Fibroblast of the aortic adventitia (primary cell): ENCODE measurements at regions not wholly inside any gene's neighbourhood (a gene's known extent, or its start where the extent isn't known, plus 50 kb on each side); places are given as distances from the start of the nearest gene placed in this dataset.
"Not testable (repeated sequence)": the region's sequence is repeated elsewhere in the genome, so short reads cannot be mapped to it uniquely, and the experiment has no call there.

Experiments
- DNase-seq: peaks from one replicate; pipeline ENCODE4 v3.0.0-alpha.2; 2010; ENCODE audit warnings: low read depth
- H3K4me3 ChIP-seq: 2 replicates; pipeline ENCODE4 v1.5.1; 2011; ENCODE audit warnings: low read depth, mild to moderate bottlenecking, control low read depth, low read length, moderate library complexity
- TF ChIP-seq, protein P1 (sequence below): IDR thresholded peaks from 2 replicates; pipeline ENCODE4 v1.5.1; 2011; ENCODE audit warnings: mild to moderate bottlenecking, low read length, control low read depth, inconsistent platforms; ENCODE audit not compliant: insufficient read depth

DNA sequence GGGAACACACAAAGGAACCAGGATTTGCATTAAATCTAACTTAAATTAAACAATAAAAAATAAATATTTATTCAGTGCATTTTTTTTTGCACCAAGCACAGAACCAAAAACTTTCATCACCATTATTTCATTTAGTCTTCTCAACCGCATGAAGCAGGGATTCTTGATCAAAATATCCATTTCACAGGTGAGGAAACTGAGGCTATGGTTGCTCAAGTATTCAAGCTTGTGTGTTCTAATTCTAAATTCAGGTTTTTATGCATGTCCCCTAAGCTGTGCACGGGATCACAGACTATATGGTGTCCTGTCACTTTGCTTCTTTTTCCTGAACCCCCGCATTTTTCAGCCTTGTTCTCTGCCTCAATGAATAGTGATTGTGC, 64.3 kb upstream of the BCL6 start:
- TF ChIP-seq, protein P1, sequence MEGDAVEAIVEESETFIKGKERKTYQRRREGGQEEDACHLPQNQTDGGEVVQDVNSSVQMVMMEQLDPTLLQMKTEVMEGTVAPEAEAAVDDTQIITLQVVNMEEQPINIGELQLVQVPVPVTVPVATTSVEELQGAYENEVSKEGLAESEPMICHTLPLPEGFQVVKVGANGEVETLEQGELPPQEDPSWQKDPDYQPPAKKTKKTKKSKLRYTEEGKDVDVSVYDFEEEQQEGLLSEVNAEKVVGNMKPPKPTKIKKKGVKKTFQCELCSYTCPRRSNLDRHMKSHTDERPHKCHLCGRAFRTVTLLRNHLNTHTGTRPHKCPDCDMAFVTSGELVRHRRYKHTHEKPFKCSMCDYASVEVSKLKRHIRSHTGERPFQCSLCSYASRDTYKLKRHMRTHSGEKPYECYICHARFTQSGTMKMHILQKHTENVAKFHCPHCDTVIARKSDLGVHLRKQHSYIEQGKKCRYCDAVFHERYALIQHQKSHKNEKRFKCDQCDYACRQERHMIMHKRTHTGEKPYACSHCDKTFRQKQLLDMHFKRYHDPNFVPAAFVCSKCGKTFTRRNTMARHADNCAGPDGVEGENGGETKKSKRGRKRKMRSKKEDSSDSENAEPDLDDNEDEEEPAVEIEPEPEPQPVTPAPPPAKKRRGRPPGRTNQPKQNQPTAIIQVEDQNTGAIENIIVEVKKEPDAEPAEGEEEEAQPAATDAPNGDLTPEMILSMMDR, result no peak
- DNase-seq, result no peak
- H3K4me3 ChIP-seq, result no peak overlapping the region

DNA sequence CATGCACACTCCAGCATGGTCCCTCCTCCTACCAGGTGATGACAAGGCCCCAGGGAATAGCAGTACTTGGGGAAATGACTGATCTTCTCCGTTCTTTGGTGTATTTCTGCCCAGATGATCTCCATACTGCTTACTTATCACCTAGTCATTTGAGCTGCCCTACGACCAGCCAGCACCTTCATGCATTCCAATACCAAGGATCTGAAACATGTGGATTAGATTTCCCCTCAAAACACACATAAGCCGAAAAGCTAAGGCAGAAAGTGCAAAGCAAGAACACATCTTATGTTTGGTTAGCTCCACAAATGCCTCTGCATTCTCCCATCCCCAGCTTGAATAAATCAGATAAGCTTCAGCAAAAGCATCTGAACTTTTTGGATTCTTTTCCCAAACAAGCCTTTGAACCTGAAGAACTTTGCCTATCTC, 64.8 kb upstream of the BCL6 start:
- TF ChIP-seq, protein P1, result no peak
- no peak overlapping the region for H3K4me3 ChIP-seq
- DNase-seq, result peak; percentile 31

DNA sequence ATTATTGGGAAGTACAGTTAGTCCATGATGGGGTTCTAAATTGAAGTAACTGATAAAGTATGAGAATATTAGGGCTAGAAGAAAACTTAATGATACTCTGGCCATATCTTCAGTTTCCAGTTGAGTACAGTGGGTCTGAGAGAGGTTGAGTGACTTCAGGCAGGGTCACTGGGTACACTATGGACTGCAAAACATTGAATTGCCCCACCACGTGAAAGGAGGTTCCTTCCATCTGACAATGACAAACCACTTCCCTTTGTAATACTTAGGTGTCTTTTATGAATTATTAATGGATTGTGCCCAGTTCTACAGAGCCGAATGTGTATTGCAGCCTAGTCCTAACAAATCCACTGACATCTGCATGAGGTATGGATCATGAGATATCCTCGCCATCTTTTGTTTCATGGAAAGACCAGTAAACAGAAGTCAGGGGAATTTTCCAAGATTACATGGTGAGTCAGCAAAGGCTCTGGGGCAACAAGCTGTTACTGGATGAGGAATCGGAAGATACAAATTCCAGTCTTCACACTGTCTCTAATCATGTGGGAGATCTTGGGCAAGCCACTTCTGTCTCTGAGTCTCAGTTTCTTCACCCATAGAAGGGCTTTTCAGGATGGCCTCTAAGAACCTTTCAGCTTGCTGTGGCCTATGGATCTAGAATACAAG, 66.5 kb upstream of the BCL6 start:
- DNase-seq, result peak; percentile 83
- TF ChIP-seq, protein P1, result no peak
- H3K4me3 ChIP-seq, result no peak overlapping the region

DNA sequence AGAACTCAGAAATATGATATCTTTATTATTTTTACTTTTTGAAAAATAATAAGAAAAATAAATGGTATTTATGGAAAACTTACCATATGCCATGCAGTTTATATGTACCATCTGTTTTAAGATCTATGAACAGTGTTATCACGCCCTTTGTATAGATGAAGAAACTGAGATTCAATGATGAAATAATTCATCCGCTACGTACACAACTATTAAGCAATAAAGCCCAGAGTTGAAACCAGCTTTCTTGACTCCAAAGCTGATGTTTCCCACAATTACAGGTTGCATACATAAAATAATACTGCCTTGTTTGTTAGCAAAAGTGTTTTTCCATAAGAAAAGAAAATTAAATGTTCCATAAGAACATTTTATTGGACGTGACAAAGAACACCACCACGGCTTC, 67.2 kb upstream of the BCL6 start:
- DNase-seq, result no peak
- H3K4me3 ChIP-seq, result no peak overlapping the region
- TF ChIP-seq, protein P1, result no peak

DNA sequence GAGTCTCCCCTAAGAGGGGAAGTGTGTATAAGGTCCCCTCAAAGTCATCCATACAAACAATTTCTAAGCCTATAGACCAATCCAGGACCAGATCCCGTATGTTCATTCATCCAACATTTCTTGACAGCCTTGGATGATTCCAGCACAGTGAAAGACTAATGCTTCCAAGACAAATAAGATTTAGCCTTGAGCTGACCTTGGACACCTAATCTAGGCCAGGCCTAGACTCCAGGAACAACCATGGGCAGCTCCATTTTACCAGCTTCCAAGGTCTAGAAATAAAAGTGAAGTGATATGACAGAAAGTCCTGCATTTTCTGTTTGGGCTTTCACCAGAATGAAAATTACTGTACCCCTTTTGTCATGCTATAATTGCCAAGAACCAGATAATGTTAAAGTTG, 67.9 kb upstream of the BCL6 start:
- TF ChIP-seq, protein P1, result no peak
- H3K4me3 ChIP-seq, result no peak overlapping the region
- DNase-seq, result no peak

DNA sequence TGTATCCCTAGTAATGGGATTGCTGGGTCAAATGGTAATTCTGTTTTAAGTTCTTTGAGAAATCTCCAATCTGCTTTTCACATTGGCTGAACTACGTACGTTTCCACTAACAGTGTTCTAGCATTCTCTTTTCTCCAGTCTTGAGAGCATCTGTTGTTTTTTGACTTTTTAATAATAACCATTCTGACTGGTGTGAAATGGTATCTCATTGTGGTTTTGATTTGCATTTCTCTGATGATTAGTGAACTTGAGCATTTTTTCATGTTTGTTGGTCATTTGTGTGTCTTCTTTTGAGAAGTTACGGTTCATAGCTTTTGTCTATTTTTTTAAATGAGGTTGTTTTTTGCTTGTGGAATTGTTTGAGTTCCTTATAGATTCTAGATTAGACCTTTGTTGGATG, 72.5 kb upstream of the BCL6 start:
- DNase-seq, H3K4me3 ChIP-seq: not testable (repeated sequence)

DNA sequence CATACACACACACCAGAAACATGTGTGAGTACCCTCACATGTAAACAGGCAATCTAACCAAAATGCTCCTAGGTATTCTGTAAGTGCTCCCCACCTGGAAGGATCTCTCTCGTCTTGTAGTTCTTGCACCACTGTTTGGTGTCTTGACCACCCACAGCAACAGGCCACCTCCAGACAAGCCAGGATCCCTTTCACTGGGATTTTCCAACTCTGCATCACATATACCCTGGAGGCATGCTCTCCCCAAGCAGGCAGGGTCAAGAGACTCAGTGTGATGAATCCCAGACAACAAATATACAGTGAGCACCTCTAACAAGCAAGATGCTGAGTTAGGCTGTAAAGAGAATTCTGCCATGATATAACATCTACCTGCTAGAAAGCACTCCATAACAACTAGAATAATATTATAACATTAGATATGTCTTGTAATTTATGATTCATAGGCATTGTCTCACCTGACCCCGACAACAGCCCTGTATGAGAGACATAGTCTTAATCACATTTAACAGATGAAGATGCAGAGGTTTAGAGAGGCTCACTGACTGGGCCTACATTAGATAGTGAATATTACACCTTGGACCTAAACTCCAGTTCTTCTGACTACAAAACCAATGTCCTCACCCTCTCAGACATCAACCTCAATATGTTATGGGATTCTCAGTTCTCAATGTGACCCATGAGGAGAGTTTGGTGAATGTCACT, 76.5 kb upstream of the BCL6 start:
- H3K4me3 ChIP-seq, result no peak overlapping the region
- TF ChIP-seq, protein P1, result no peak
- no peak for DNase-seq
